SK-N-SH treated with all-trans-retinoic acid at 6 μM for 48 hours (cell line): ENCODE measurements at regions not wholly inside any gene's neighbourhood (a gene's known extent, or its start where the extent isn't known, plus 50 kb on each side); places are given as distances from the start of the nearest gene placed in this dataset.

Source experiments
- ARNTL ChIP-seq: fragments of 450-650 bp; formaldehyde crosslinking; IDR thresholded peaks from 2 replicates; pipeline ENCODE4 v1.5.0; 2020; ENCODE audit warnings: low read depth, mild to moderate bottlenecking, moderate library complexity, borderline replicate concordance
- BACH2 ChIP-seq: fragments of 250-450 bp; sonication (Bioruptor Pico); IDR thresholded peaks from 2 replicates; pipeline ENCODE4 v1.9.0; 2021; ENCODE audit warnings: mild to moderate bottlenecking, borderline replicate concordance
- ESRRG ChIP-seq: fragments of 250-450 bp; sonication (Bioruptor Pico); IDR thresholded peaks from 2 replicates; pipeline ENCODE4 v1.6.1; 2021; ENCODE audit warnings: mild to moderate bottlenecking
- ISL1 ChIP-seq: fragments of 250-450 bp; sonication (Bioruptor Pico); IDR thresholded peaks from 2 replicates; pipeline ENCODE4 v2.1.2; 2022; ENCODE audit warnings: mild to moderate bottlenecking, moderate library complexity
- OSR1 ChIP-seq: fragments of 250-450 bp; sonication (Bioruptor Pico); IDR thresholded peaks from 2 replicates; pipeline ENCODE4 v1.8.0; 2022; ENCODE audit warnings: moderate library complexity, mild to moderate bottlenecking, inconsistent platforms
- PPARA ChIP-seq: fragments of 250-450 bp; sonication (Bioruptor Pico); IDR thresholded peaks from 2 replicates; pipeline ENCODE4 v1.5.0; 2020; ENCODE audit warnings: mild to moderate bottlenecking, borderline replicate concordance
- RARB ChIP-seq: fragments of 250-450 bp; sonication (Bioruptor Pico); IDR thresholded peaks from 2 replicates; pipeline ENCODE4 v1.8.0; 2021; ENCODE audit warnings: mild to moderate bottlenecking, moderate library complexity
- TCF4 ChIP-seq: fragments of 250-450 bp; sonication (Bioruptor Pico); IDR thresholded peaks from 2 replicates; pipeline ENCODE4 v1.8.0; 2021; ENCODE audit warnings: mild to moderate bottlenecking, moderate library complexity, borderline replicate concordance
- ZC3H10 ChIP-seq: fragments of 250-450 bp; sonication (Bioruptor Pico); IDR thresholded peaks from 2 replicates; pipeline ENCODE4 v1.5.1; 2021; ENCODE audit warnings: mild to moderate bottlenecking, moderate library complexity
- ZFP3 ChIP-seq: fragments of 250-450 bp; sonication (Bioruptor Pico); IDR thresholded peaks from 2 replicates; pipeline ENCODE4 v1.5.0; 2020; ENCODE audit warnings: mild to moderate bottlenecking, moderate library complexity
- ZNF565 ChIP-seq: fragments of 450-650 bp; formaldehyde crosslinking; conservative IDR thresholded peaks from 2 replicates; pipeline ENCODE4 v1.5.0; 2020; ENCODE audit warnings: low read depth, mild to moderate bottlenecking, moderate library complexity
- ZNF8 ChIP-seq: fragments of 450-650 bp; formaldehyde crosslinking; IDR thresholded peaks from 2 replicates; pipeline ENCODE4 v1.5.0; 2020; ENCODE audit warnings: mild to moderate bottlenecking, moderate library complexity
- TF ChIP-seq, protein P1 (sequence below): fragments of 250-450 bp; sonication (Bioruptor Pico); IDR thresholded peaks from 2 replicates; pipeline ENCODE4 v1.5.1; 2021; ENCODE audit warnings: mild to moderate bottlenecking, moderate library complexity
- TF ChIP-seq, protein P2 (sequence below): fragments of 250-450 bp; sonication (Bioruptor Pico); IDR thresholded peaks from 2 replicates; pipeline ENCODE4 v1.8.0; 2020; ENCODE audit warnings: mild to moderate bottlenecking, moderate library complexity, borderline replicate concordance

DNA sequence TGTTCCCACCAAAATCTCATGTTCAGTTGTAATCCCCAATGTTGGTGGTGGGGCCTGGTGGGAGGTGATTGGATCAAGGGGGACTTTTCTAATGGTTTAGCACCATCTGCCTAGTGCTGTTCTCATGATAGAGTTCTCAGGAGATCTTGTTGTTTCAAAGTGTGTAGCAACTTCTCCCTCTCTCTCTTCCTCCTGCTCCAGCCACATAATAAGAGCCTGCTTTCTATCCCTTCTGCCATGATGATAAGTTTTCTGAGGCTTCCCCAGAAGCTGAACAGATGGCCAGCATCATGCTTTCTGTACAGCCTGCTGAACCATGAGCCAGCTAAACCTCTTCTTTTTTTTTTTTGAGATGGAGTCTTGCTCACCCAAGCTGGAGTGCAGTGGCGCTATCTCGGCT lies 910.6 kb downstream of the KCNMA1 start:
- TF ChIP-seq, protein P1, sequence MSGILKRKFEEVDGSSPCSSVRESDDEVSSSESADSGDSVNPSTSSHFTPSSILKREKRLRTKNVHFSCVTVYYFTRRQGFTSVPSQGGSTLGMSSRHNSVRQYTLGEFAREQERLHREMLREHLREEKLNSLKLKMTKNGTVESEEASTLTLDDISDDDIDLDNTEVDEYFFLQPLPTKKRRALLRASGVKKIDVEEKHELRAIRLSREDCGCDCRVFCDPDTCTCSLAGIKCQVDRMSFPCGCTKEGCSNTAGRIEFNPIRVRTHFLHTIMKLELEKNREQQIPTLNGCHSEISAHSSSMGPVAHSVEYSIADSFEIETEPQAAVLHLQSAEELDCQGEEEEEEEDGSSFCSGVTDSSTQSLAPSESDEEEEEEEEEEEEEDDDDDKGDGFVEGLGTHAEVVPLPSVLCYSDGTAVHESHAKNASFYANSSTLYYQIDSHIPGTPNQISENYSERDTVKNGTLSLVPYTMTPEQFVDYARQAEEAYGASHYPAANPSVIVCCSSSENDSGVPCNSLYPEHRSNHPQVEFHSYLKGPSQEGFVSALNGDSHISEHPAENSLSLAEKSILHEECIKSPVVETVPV (CRISPR knock-in tag) = no peak
- TF ChIP-seq ZNF8 (CRISPR knock-in tag) (no peak), ZFP3 (CRISPR knock-in tag) (no peak), ZC3H10 (CRISPR knock-in tag) (no peak), ARNTL (CRISPR knock-in tag) (no peak), ESRRG (CRISPR knock-in tag) (no peak), PPARA (no peak), RARB (CRISPR knock-in tag) (no peak), ISL1 (CRISPR knock-in tag) (no peak), TCF4 (CRISPR knock-in tag) (no peak), ZNF565 (CRISPR knock-in tag) (no peak), BACH2 (no peak), OSR1 (CRISPR knock-in tag) (no peak)
- TF ChIP-seq, protein P2, sequence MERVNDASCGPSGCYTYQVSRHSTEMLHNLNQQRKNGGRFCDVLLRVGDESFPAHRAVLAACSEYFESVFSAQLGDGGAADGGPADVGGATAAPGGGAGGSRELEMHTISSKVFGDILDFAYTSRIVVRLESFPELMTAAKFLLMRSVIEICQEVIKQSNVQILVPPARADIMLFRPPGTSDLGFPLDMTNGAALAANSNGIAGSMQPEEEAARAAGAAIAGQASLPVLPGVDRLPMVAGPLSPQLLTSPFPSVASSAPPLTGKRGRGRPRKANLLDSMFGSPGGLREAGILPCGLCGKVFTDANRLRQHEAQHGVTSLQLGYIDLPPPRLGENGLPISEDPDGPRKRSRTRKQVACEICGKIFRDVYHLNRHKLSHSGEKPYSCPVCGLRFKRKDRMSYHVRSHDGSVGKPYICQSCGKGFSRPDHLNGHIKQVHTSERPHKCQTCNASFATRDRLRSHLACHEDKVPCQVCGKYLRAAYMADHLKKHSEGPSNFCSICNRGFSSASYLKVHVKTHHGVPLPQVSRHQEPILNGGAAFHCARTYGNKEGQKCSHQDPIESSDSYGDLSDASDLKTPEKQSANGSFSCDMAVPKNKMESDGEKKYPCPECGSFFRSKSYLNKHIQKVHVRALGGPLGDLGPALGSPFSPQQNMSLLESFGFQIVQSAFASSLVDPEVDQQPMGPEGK = no peak
